ENCODE measurements at regions not wholly inside any gene's neighbourhood (a gene's known extent, or its start where the extent isn't known, plus 50 kb on each side); places are given as distances from the start of the nearest gene placed in this dataset.
"Not testable (repeated sequence)": the region's sequence is repeated elsewhere in the genome, so short reads cannot be mapped to it uniquely, and the experiment has no call there.

DNA sequence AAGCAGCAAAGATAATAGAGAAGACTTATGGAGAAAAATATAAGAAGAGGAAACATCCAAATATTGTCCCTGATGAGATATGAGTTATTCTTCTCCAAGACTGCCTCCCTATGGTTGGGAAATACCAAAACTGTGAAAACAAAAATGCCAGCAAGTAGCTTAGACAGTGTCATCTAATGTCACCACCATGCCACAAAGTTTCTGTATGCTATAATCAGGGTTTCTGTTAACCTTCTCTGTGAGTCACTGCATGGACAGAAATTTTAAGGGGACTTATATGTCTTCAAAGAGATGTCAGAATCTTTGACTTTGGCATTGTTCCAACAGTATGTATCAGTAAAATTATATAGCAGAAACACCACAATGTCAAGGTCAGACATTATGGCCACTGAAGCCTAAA, 222.6 kb downstream of the KDM5D start:
- DNase-seq = no peak

- DNase-seq = no peak
Observed at GRCh38 chrY:19503092-19503449, 241.5 kb downstream of the KDM5D start.

DNA sequence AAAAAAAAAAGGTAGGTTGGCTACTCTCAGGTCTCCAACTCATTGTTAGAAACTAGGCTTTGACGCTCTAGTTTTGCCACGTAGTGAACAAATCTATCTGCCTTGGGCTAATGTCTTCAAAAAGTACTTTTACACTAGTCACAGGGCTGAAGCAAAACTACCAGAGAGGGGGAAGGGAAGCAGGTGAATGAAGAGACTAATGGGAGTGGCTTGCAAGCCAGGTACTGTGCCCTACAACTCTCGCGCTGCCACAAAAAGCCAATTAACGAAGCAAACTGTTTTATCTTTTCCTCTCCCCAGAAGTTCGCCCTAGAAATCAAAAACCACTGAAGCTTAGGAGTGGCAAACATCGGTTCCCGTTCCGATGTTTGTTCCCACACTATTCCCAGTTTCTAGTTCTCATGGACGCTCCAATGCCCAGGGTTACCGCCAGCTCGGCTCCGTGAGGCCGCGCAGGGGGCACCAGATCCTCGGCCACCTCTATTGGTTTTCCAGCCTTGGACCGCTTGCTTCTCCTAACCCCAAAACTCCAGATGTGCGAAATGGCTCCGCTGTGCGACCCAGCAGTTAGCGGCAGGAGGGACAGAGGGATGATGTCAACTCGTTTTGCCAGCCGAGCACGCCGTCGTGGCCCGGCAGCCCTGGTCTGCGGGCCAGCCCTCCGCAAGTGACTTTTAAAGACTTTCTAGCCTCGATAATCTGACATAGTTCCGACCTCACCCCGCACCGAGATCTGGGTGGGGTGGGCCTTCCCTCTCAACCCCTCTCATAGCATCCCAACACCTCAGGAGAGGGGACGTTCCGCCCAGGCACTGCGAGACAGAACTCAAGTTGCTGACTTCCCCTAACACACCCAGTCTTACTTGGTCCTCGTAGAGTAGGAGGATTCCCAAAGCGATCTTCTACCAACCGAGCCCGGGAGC, 242.1 kb downstream of the KDM5D start:
- DNase-seq = no peak

DNA sequence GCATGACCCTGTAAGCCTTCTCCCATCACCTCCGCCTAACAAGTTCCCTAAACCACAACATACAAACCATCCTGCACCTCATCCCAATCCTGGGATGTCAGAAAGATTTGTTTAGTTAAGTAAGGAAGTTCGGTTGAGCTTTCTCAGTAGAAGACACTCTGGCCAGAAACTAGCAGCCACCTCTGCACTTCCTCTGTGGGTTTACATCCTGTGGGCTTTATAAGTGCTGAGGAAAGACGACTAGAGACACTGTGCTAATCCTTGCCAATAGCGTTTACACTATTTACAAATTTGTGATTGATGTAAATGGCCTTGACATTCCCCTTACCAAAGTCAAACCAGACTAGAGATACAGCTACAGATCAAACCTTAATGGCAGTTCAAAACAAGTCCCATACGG, 246.0 kb downstream of the KDM5D start:
- DNase-seq = no peak

DNA sequence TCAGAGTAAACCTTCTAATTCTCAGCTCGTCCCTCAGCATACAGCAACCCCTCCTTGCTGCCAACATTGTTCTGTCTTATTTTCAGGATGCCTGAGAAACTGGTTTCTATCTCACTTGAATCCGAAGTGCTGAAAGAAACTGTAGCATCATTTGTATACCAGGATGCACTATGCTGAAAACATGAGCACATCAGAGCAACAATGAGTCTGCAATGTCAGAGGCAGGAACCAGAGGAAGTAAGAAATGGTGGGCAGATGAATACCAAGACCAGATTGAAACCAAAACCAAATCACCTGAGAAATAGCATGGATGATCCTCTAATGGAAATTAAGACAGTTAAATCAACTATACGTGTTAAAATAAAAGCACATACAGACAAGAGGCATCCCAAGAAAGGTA, 257.0 kb downstream of the KDM5D start:
- DNase-seq = no peak

DNA sequence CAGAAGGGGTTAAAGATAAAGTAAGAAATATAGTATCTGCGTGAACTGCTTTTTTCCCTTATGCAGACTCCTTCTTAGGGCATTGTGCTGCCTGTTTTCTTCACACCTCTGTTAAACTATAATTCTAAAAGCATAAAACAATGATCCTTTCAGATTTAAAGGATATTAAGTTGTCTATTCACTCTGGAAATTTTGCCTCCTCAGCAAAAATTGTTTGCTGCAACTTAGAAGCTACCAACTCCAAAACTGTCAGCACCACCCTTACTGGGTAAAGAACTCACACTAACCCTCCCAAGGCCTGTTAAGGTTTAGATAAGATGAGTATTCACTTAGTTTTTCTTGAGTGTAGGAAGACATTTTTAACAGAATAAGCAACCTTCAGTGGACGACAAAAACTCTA, 259.5 kb downstream of the KDM5D start:
- no peak for DNase-seq

- DNase-seq = no peak
Observed at GRCh38 chrY:19479141-19479540, 265.4 kb downstream of the KDM5D start.

- no peak for DNase-seq
Observed at GRCh38 chrY:19477959-19478358, 266.6 kb downstream of the KDM5D start.

GRCh38 chrY:19465809-19466208, 278.7 kb downstream of the KDM5D start:
- no peak for DNase-seq

- DNase-seq = no peak
Observed at GRCh38 chrY:19456855-19457448, 287.6 kb downstream of the KDM5D start.

GRCh38 chrY:19433059-19433458, 311.5 kb downstream of the KDM5D start:
- DNase-seq = peak; percentile 65

GRCh38 chrY:19427736-19428518, 316.6 kb downstream of the KDM5D start:
- DNase-seq = no peak

DNA sequence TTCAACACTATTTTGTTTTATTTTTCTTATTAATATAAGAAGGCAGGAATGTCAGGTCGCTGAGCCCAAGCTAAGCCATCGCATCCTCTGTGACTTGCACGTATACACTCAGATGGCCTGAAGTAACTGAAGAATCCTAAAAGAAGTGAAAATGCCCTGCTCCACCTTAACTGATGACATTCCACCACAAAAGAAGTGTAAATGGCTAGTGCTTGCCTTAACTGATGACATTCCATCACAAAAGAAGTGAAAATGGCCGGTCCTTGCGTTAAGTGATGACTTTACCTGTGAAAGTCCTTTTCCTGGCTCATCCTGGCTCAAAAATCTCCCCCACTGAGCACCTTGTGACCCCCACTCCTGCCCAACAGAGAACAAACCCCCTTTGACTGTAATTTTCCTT, 317.3 kb downstream of the KDM5D start:
- not testable (repeated sequence) for DNase-seq

DNA sequence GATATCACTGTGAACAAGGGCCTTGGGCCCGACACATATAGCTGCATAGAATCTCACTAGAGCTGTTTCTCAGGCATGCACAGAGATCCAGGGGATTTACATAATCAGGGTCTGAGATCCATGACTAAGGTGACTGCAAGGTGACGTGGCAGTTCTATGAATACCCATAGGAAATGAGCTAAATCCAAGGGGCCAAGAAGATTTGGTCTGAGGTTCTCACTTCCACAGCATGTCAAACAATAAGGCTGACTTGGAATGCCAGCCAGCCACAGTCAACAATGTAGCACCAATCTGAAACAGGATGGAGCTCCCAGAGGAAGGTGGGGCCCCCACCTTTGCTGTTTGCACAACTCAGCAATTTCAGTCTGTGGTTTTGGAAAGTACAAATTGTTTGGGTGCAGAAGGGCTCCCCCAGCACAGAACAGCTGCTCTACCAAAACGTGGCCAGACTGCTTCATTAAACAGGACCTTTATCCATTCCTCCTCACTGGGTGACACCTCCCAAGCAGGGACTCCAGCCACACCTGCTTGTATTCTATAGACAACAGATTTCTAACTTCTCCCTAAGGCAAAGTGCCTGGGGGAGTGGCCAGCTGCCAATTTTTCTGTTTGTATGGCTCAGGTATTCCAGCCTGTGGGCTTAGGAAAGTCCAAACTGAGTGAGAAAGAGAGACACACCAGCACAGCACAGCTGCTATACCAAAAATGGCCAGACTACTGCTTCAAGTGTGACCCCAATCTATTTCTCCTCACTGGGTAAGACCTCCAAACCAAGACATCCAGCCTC, 333.4 kb downstream of the KDM5D start:
- no peak for DNase-seq

GRCh38 chrY:19406246-19406645, 338.3 kb downstream of the KDM5D start:
- no peak for DNase-seq

GRCh38 chrY:19405598-19405997, 338.9 kb downstream of the KDM5D start:
- no peak for DNase-seq

GRCh38 chrY:19392876-19393275, 351.6 kb downstream of the KDM5D start:
- no peak for DNase-seq

DNA sequence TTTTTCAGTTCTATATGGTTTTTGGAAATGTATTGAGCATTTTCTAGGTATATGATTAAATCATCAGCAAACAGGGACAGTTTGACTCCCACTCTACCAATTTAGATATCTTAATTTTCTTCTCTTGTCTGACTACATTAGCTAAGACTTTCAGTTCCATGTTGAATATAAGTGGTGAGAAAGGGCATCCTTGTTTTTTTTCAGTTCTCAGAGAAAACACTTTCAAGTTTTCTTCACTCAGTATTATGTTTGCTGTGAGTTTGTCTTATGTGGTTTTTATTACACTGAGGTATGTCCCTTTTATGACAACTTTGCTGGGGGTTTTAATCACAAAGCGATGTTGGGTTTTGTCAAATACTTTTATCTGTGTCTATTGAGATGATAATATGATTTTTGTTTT, 352.6 kb downstream of the KDM5D start:
- no peak for DNase-seq

DNA sequence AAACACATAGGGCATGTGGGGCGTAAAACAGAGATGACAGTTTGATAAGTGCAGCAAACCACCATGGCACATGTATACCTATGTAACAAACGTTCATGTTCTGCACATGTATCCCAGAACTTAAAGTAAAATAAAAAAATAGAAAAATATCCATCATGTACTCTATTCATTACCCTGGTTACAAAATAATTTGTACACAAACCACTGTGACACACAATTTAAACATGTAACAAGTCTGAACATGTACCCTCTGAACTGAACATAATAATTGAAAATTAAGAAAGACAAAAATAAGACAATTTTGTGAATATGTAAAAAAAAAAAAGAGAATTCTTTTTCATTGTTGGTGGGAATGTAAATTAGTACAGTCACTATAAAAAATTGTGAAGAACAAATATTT, 379.2 kb downstream of the KDM5D start:
- no peak for DNase-seq

- DNase-seq = no peak
Observed at GRCh38 chrY:19357249-19357648, 387.3 kb downstream of the KDM5D start.

DNA sequence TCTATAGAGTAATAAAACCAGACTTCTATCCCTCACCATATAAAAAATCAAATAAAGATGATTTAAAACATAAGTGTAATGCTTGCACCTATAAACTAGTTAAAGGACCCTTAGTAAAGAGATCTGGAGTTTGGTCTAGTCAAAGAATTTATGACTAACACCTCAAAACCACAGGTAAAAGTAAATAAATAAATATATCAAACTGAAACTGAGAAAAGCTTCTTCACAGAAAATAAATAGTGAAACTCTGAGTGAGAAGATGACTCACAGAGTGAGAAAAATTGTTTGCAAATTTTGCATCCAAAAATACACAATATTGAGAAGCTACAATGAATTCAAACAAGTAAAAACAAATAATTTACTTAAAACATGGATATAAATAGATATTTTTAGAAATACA, 387.8 kb downstream of the KDM5D start:
- DNase-seq = peak; percentile 18

- no peak for DNase-seq
Observed at GRCh38 chrY:19354857-19355173, 389.7 kb downstream of the KDM5D start.

Measured in kidney glomerular epithelial cell (primary cell).